PC-3 (cell line): ENCODE measurements at regions not wholly inside any gene's neighbourhood (a gene's known extent, or its start where the extent isn't known, plus 50 kb on each side); places are given as distances from the start of the nearest gene placed in this dataset.

Experiments used
- CTCF ChIP-seq: fragments of 300-600 bp; sonication (generic); conservative IDR thresholded peaks from 2 replicates; pipeline ENCODE4 v1.5.1; 2017; ENCODE audit warnings: antibody characterized with exemption, low read depth, mild to moderate bottlenecking, low read length
- EZH2 ChIP-seq: fragments of 300-600 bp; sonication (generic); IDR thresholded peaks from one replicate; pipeline ENCODE4 v1.6.1; 2017; ENCODE audit warnings: antibody characterized with exemption, mild to moderate bottlenecking, low read length; ENCODE audit not compliant: unreplicated experiment

GRCh38 chr18:66894851-66895250 lies 291.0 kb upstream of the CDH19 start:
- TF ChIP-seq CTCF = no peak
- no peak for TF ChIP-seq EZH2
